ENCODE measurements at regions not wholly inside any gene's neighbourhood (a gene's known extent, or its start where the extent isn't known, plus 50 kb on each side); places are given as distances from the start of the nearest gene placed in this dataset.
"Not testable (repeated sequence)": the region's sequence is repeated elsewhere in the genome, so short reads cannot be mapped to it uniquely, and the experiment has no call there.

DNA sequence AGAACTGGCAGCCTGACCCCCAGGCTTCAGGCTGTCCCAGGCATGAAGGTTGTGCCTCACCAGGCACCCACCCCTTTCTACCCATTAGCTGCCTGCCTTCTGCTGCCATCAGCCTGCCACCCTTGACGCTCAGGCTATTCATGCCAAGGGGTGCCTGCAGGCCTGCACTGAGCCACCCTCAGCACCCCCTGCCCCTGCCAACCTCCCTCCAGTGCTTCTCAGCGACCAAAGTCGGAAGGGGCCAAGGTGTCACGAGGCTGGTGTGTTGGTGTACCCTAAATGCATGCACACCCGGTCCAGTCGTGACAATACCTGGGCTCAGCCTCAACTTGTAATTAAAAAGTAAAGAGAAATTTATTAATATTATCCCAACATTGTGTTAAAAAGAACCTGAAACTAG lies 422.7 kb downstream of the ARL4A start:
- Histone ChIP-seq H3K4me1 (ENCODE audit: control insufficient read depth, insufficient read depth, low read length) (no peaks in the 10 kb centered on the region), H3K27me3 (replicated peaks in 1 of 2; ENCODE audit: control insufficient read depth in 2 of 2, insufficient read depth in 2 of 2, low read length in 1 of 2) (no peaks in the 10 kb centered on the region), H3K4me2 (ENCODE audit: control insufficient read depth, insufficient read depth) (no peak overlapping the region), H2AFZ (ENCODE audit: control insufficient read depth, low read depth, low read length) (no peak overlapping the region), H3K9ac (ENCODE audit: control insufficient read depth, insufficient read depth, low read length) (no peak overlapping the region), H3K79me2 (ENCODE audit: control insufficient read depth, insufficient read depth, low read length) (no peaks in the 10 kb centered on the region), H4K20me1 (ENCODE audit: control insufficient read depth, insufficient read depth) (no peaks in the 10 kb centered on the region), H3K4me3 (no peak overlapping the region), H3K36me3 (ENCODE audit: control insufficient read depth in 2 of 2, insufficient read depth in 2 of 2, low read length in 1 of 2) (no peaks in the 10 kb centered on the region), H3K27ac (ENCODE audit: control insufficient read depth, insufficient read depth) (no peak overlapping the region), H3K9me3 (replicated peaks; ENCODE audit: control insufficient read depth, insufficient read depth, low read length) (no peaks in the 10 kb centered on the region)
- no peak for FAIRE-seq
- BruUV-seq (replicated peaks): no TSS peak
- SMC1A ChIA-PET (ENCODE audit: uncharacterized antibody, unreplicated experiment): no interaction called here
- POLR2A ChIA-PET: no interaction called here
- no peak for TF ChIP-seq IRF4 (IDR thresholded peaks at IDR 0.05; ENCODE audit: low read depth, low read length)
- no peak for TF ChIP-seq PAX8 (IDR thresholded peaks at IDR 0.05)
- TF ChIP-seq JUND (IDR thresholded peaks at IDR 0.05; ENCODE audit: low read depth, low read length): no peak
- in situ Hi-C loops (cut with MboI): no loop called here
- intact Hi-C loops (cut with micrococcal nuclease; ENCODE audit: unreplicated experiment): no loop called here
- no peak for ATAC-seq
- 78% methylated on average over 6 of the region's 6 CpGs for WGBS (ENCODE audit: insufficient coverage, insufficient replicate concordance, low lambda C conversion rate, missing lambda C conversion rate)
- CTCF ChIA-PET: no interaction called here
- RAD21 ChIA-PET (ENCODE audit: unreplicated experiment): no interaction called here
- no peak for DNase-seq (ENCODE audit: low read depth, low spot score)

DNA sequence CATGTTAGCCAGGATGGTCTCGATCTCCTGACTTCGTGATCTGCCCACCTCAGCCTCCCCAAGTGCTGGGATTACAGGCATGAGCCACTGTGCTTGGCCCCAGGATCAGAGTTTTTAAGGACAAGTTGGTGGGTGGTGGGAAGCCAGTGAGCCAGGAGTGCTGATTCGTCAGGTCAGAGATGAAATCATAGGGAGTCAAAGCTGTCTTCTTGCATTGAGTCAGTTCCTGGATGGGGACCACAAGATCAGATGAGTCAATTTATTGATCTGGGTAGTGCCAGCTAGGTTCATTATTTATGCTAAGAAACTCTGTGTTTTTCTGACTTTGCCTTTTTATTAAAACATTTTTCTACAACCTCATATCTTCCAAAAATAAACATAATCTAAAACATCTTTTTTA lies 423.8 kb downstream of the ARL4A start:
- FAIRE-seq: no peak
- RAD21 ChIA-PET (ENCODE audit: unreplicated experiment): no interaction called here
- ATAC-seq: no peak
- Histone ChIP-seq H3K4me2 (ENCODE audit: control insufficient read depth, insufficient read depth) (no peak overlapping the region), H3K9me3 (replicated peaks; ENCODE audit: control insufficient read depth, insufficient read depth, low read length) (no peaks in the 10 kb centered on the region), H3K36me3 (ENCODE audit: control insufficient read depth in 2 of 2, insufficient read depth in 2 of 2, low read length in 1 of 2) (no peaks in the 10 kb centered on the region), H3K4me1 (ENCODE audit: control insufficient read depth, insufficient read depth, low read length) (no peaks in the 10 kb centered on the region), H3K4me3 (no peak overlapping the region), H3K27ac (ENCODE audit: control insufficient read depth, insufficient read depth) (no peak overlapping the region), H3K27me3 (replicated peaks in 1 of 2; ENCODE audit: control insufficient read depth in 2 of 2, insufficient read depth in 2 of 2, low read length in 1 of 2) (no peaks in the 10 kb centered on the region), H2AFZ (ENCODE audit: control insufficient read depth, low read depth, low read length) (no peak overlapping the region), H4K20me1 (ENCODE audit: control insufficient read depth, insufficient read depth) (no peaks in the 10 kb centered on the region), H3K79me2 (ENCODE audit: control insufficient read depth, insufficient read depth, low read length) (no peaks in the 10 kb centered on the region), H3K9ac (ENCODE audit: control insufficient read depth, insufficient read depth, low read length) (no peak overlapping the region)
- no peak for DNase-seq (ENCODE audit: low read depth, low spot score)
- no TSS peak for BruUV-seq (replicated peaks)
- in situ Hi-C loops (cut with MboI): no loop called here
- no peak for TF ChIP-seq RFX5 (IDR thresholded peaks at IDR 0.05; ENCODE audit: low read depth, low read length)
- no peak for TF ChIP-seq PAX5 (IDR thresholded peaks at IDR 0.05; ENCODE audit: borderline replicate concordance, low read depth, low read length)
- no peak for TF ChIP-seq CBX3 (IDR thresholded peaks at IDR 0.05; ENCODE audit: borderline replicate concordance, low read depth)
- TF ChIP-seq, protein P1, sequence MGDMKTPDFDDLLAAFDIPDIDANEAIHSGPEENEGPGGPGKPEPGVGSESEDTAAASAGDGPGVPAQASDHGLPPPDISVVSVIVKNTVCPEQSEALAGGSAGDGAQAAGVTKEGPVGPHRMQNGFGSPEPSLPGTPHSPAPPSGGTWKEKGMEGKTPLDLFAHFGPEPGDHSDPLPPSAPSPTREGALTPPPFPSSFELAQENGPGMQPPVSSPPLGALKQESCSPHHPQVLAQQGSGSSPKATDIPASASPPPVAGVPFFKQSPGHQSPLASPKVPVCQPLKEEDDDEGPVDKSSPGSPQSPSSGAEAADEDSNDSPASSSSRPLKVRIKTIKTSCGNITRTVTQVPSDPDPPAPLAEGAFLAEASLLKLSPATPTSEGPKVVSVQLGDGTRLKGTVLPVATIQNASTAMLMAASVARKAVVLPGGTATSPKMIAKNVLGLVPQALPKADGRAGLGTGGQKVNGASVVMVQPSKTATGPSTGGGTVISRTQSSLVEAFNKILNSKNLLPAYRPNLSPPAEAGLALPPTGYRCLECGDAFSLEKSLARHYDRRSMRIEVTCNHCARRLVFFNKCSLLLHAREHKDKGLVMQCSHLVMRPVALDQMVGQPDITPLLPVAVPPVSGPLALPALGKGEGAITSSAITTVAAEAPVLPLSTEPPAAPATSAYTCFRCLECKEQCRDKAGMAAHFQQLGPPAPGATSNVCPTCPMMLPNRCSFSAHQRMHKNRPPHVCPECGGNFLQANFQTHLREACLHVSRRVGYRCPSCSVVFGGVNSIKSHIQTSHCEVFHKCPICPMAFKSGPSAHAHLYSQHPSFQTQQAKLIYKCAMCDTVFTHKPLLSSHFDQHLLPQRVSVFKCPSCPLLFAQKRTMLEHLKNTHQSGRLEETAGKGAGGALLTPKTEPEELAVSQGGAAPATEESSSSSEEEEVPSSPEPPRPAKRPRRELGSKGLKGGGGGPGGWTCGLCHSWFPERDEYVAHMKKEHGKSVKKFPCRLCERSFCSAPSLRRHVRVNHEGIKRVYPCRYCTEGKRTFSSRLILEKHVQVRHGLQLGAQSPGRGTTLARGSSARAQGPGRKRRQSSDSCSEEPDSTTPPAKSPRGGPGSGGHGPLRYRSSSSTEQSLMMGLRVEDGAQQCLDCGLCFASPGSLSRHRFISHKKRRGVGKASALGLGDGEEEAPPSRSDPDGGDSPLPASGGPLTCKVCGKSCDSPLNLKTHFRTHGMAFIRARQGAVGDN (IDR thresholded peaks at IDR 0.05): no peak
- no peak for TF ChIP-seq LARP7 (IDR thresholded peaks at IDR 0.05)
- 2% methylated on average over 3 of the region's 3 CpGs for WGBS (ENCODE audit: insufficient coverage, insufficient replicate concordance, low lambda C conversion rate, missing lambda C conversion rate)
- SMC1A ChIA-PET (ENCODE audit: uncharacterized antibody, unreplicated experiment): no interaction called here
- CTCF ChIA-PET: no interaction called here
- POLR2A ChIA-PET: no interaction called here
- intact Hi-C loops (cut with micrococcal nuclease; ENCODE audit: unreplicated experiment): no loop called here

DNA sequence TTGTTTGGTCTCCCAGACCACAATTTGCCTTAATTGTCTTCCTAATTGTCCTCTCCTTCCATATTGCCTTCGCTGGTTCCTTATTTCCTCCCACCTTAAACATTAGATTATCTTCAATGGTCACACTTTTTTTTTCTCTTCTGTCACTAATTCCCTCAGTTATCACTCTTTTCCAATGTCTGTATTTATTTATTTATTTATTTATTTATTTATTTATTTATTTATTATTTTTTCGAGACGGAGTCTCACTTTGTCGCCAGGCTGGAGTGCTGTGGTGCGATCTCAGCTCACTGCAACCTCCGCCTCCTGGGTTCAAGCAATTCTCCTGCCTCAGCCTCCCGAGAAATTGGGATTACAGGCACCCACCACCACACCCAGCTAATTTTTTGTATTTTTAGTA lies 426.8 kb downstream of the ARL4A start:
- FAIRE-seq; H3K27me3 ChIP-seq (replicated peaks in 1 of 2; ENCODE audit: control insufficient read depth in 2 of 2, insufficient read depth in 2 of 2, low read length in 1 of 2); H3K9me3 ChIP-seq (replicated peaks; ENCODE audit: control insufficient read depth, insufficient read depth, low read length); BruUV-seq (replicated peaks); H3K27ac ChIP-seq (ENCODE audit: control insufficient read depth, insufficient read depth); H3K4me2 ChIP-seq (ENCODE audit: control insufficient read depth, insufficient read depth); H3K9ac ChIP-seq (ENCODE audit: control insufficient read depth, insufficient read depth, low read length); H3K36me3 ChIP-seq (ENCODE audit: control insufficient read depth in 2 of 2, insufficient read depth in 2 of 2, low read length in 1 of 2); POLR2A ChIA-PET; intact Hi-C loops (cut with micrococcal nuclease; ENCODE audit: unreplicated experiment); H3K79me2 ChIP-seq (ENCODE audit: control insufficient read depth, insufficient read depth, low read length); DNase-seq (ENCODE audit: low read depth, low spot score); RAD21 ChIA-PET (ENCODE audit: unreplicated experiment); H3K4me1 ChIP-seq (ENCODE audit: control insufficient read depth, insufficient read depth, low read length); CTCF ChIA-PET; H2AFZ ChIP-seq (ENCODE audit: control insufficient read depth, low read depth, low read length); in situ Hi-C loops (cut with MboI); H4K20me1 ChIP-seq (ENCODE audit: control insufficient read depth, insufficient read depth); SMC1A ChIA-PET (ENCODE audit: uncharacterized antibody, unreplicated experiment); ATAC-seq; H3K4me3 ChIP-seq: not testable (repeated sequence)
- WGBS (ENCODE audit: insufficient coverage, insufficient replicate concordance, low lambda C conversion rate, missing lambda C conversion rate): 24% methylated on average over 7 of the region's 7 CpGs

Measured in GM12878 (cell line).